GM12878 (cell line): ENCODE measurements at regions not wholly inside any gene's neighbourhood (a gene's known extent, or its start where the extent isn't known, plus 50 kb on each side); places are given as distances from the start of the nearest gene placed in this dataset.

Experiments used
- ATAC-seq: fragments of 200-7000 bp; cut with Tn5 transposase; 3 replicates; pipeline ENCODE4 v1.9.1; 2020; ENCODE audit warnings: mild to moderate bottlenecking, moderate library complexity
- BruUV-seq: library from RNA; stranded (reverse); fragments of 400-500 nt; replicated peaks from 2 replicates; lab custom pipeline; 2021; lab: Mats Ljungman, UMichigan
- CTCF ChIA-PET: fragments of 300-600 bp; sonication (Branson Sonifier 250); formaldehyde crosslinking; extraction: SDS; loops from one replicate; lab custom pipeline; 2021; ENCODE audit warnings: inconsistent platforms; lab: Yijun Ruan, JAX
- POLR2A ChIA-PET: fragments of 350-600 bp; formaldehyde crosslinking; extraction: SDS; loops from one replicate; lab custom pipeline; 2021; ENCODE audit warnings: inconsistent platforms; lab: Charles Lee
- RAD21 ChIA-PET: fragments of 300-600 bp; sonication (Branson Sonifier 250); formaldehyde crosslinking; loops from one replicate; lab custom pipeline; 2023; ENCODE audit warnings: antibody characterized with exemption; ENCODE audit not compliant: unreplicated experiment; lab: Charles Lee
- SMC1A ChIA-PET: fragments of 300-600 bp; sonication (Branson Sonifier 250); formaldehyde crosslinking; loops from one replicate; lab custom pipeline; 2023; ENCODE audit not compliant: unreplicated experiment, uncharacterized antibody; lab: Charles Lee
- DNase-seq: peaks from one replicate; pipeline ENCODE4 v3.0.0-alpha.2; 2011; ENCODE audit warnings: low read depth, low spot score
- FAIRE-seq: peaks from 3 replicates; lab custom pipeline; 2011; peaks lifted over from hg19 to GRCh38; lab: Jason Lieb, UNC
- H2AFZ ChIP-seq: 2 replicates; pipeline ENCODE4 v1.6.0; 2011; ENCODE audit warnings: low read depth, low read length, control low read depth; ENCODE audit not compliant: control insufficient read depth
- H3K27ac ChIP-seq: 2 replicates; pipeline ENCODE4 v1.5.1; 2011; ENCODE audit warnings: control low read depth; ENCODE audit not compliant: control insufficient read depth, insufficient read depth
- H3K27me3 ChIP-seq, 2 experiments: replicated peaks in 1 of 2; 2 replicates each; pipeline versions ENCODE4 v1.6.0 to v1.6.1; 2011; ENCODE audit warnings: low read length in 1 of 2; ENCODE audit not compliant: control insufficient read depth in 2 of 2, insufficient read depth in 2 of 2
- H3K36me3 ChIP-seq, 2 experiments: 2 replicates each; pipeline ENCODE4 v1.5.1; 2011; ENCODE audit warnings: low read length in 1 of 2; ENCODE audit not compliant: control insufficient read depth in 2 of 2, insufficient read depth in 2 of 2
- H3K4me1 ChIP-seq: 2 replicates; pipeline ENCODE4 v1.6.1; 2011; ENCODE audit warnings: mild to moderate bottlenecking, low read length, moderate library complexity, mixed read lengths; ENCODE audit not compliant: control insufficient read depth, insufficient read depth
- H3K4me2 ChIP-seq: 2 replicates; pipeline ENCODE4 v1.6.0; 2011; ENCODE audit warnings: control low read depth; ENCODE audit not compliant: control insufficient read depth, insufficient read depth
- H3K4me3 ChIP-seq: fragments of 200-600 bp; sonication (generic); 2 replicates; pipeline ENCODE4 v1.5.1; 2016
- H3K79me2 ChIP-seq: 2 replicates; pipeline ENCODE4 v1.6.0; 2011; ENCODE audit warnings: low read length; ENCODE audit not compliant: control insufficient read depth, insufficient read depth
- H3K9ac ChIP-seq: 2 replicates; pipeline ENCODE4 v1.8.0; 2011; ENCODE audit warnings: low read length, control low read depth, mixed read lengths; ENCODE audit not compliant: control insufficient read depth, insufficient read depth
- H3K9me3 ChIP-seq: replicated peaks from 3 replicates; pipeline ENCODE4 v1.5.1; 2011; ENCODE audit warnings: mild to moderate bottlenecking, low read length; ENCODE audit not compliant: control insufficient read depth, insufficient read depth
- H4K20me1 ChIP-seq: 2 replicates; pipeline ENCODE4 v1.6.0; 2011; ENCODE audit not compliant: control insufficient read depth, insufficient read depth
- BRCA1 ChIP-seq: IDR thresholded peaks from 2 replicates; pipeline ENCODE4 v1.6.1; 2011; ENCODE audit warnings: low read depth, low read length, improper control_type of control experiment
- HSF1 ChIP-seq: fragments of 150-350 bp; IDR thresholded peaks from 2 replicates; pipeline ENCODE4 v1.6.1; 2014; ENCODE audit warnings: mild to moderate bottlenecking, low read depth, low read length
- IKZF2 ChIP-seq, 2 experiments: fragments of 450-650 bp; IDR thresholded peaks; 2 replicates each; pipeline ENCODE4 v1.6.1; 2017; ENCODE audit warnings: mild to moderate bottlenecking in 2 of 2, moderate library complexity in 2 of 2
- JUNB ChIP-seq: IDR thresholded peaks from 2 replicates; pipeline ENCODE4 v1.6.1; 2016; ENCODE audit warnings: antibody characterized with exemption, mild to moderate bottlenecking
- NFIC ChIP-seq: IDR thresholded peaks from 2 replicates; pipeline ENCODE4 v1.6.1; 2012; ENCODE audit warnings: low read depth, mild to moderate bottlenecking, inconsistent platforms, low read length, moderate library complexity
- NR2C2 ChIP-seq: IDR thresholded peaks from 2 replicates; pipeline ENCODE4 v1.6.1; 2011; ENCODE audit warnings: borderline replicate concordance, low read depth; ENCODE audit not compliant: control insufficient read depth, insufficient read length
- PRDM15 ChIP-seq: fragments of 450-650 bp; formaldehyde crosslinking; IDR thresholded peaks from 2 replicates; pipeline ENCODE4 v1.4.0; 2020; ENCODE audit warnings: mild to moderate bottlenecking, moderate library complexity
- RELB ChIP-seq: fragments of 450-650 bp; IDR thresholded peaks from 2 replicates; pipeline ENCODE4 v1.6.1; 2017; ENCODE audit warnings: low read depth, mild to moderate bottlenecking, moderate library complexity
- REST ChIP-seq: IDR thresholded peaks from 2 replicates; pipeline ENCODE4 v1.6.1; 2012; ENCODE audit warnings: mild to moderate bottlenecking, low read depth, low read length
- SUPT20H ChIP-seq: IDR thresholded peaks from 2 replicates; pipeline ENCODE4 v1.6.1; 2011; ENCODE audit warnings: low read depth, mild to moderate bottlenecking, low read length, moderate library complexity, borderline replicate concordance; ENCODE audit not compliant: control insufficient read depth
- TBL1XR1 ChIP-seq: IDR thresholded peaks from 2 replicates; pipeline ENCODE4 v1.6.1; 2012; ENCODE audit warnings: low read depth, low read length, improper control_type of control experiment
- USF2 ChIP-seq: IDR thresholded peaks from 2 replicates; pipeline ENCODE4 v1.6.1; 2011; ENCODE audit warnings: low read depth, low read length, improper control_type of control experiment, borderline replicate concordance
- ZNF622 ChIP-seq: fragments of 450-650 bp; IDR thresholded peaks from 2 replicates; pipeline ENCODE4 v1.6.1; 2017; ENCODE audit warnings: mild to moderate bottlenecking, inconsistent platforms
- WGBS: methylation state at CpG from one replicate; pipeline ENCODE4 v1.1.6; 2016; ENCODE audit warnings: low lambda C conversion rate; ENCODE audit not compliant: insufficient replicate concordance, insufficient coverage; ENCODE audit errors: missing lambda C conversion rate; 5-methylcytosine and 5-hydroxymethylcytosine counted together
- in situ Hi-C: fragments of 300-500 bp; cut with MboI; formaldehyde crosslinking; loops from 9 replicates; pipeline ENCODE4 v1.14.3; 2018; ENCODE audit warnings: mixed read lengths
- intact Hi-C: fragments of 100-400 bp; cut with micrococcal nuclease; formaldehyde crosslinking; loops from one replicate; pipeline ENCODE4 v1.14.2; 2022; ENCODE audit not compliant: unreplicated experiment

- RAD21 ChIA-PET, result no interaction called here
- POLR2A ChIA-PET, result no interaction called here
- no peak for FAIRE-seq
- no peak overlapping the region for H3K9ac ChIP-seq
- H3K27me3 ChIP-seq, result no peaks in the 10 kb centered on the region
- in situ Hi-C loops, result no loop called here
- BruUV-seq, result no TSS peak
- DNase-seq, result no peak
- H3K27ac ChIP-seq, result no peak overlapping the region
- WGBS, result 16% methylated on average over 2 of the region's 2 CpGs
- no peaks in the 10 kb centered on the region for H3K36me3 ChIP-seq
- no peaks in the 10 kb centered on the region for H3K9me3 ChIP-seq
- intact Hi-C loops, result no loop called here
- H3K4me1 ChIP-seq, result no peaks in the 10 kb centered on the region
- no peaks in the 10 kb centered on the region for H3K79me2 ChIP-seq
- no peak for ATAC-seq
- H2AFZ ChIP-seq, result no peak overlapping the region
- SMC1A ChIA-PET, result interaction anchor here (0.8 to 1.7 kb wide), 2 partner anchors 10 to 46 kb away, joined by 3 to 6 read pairs; no protein-coding TSS in a partner anchor
- H3K4me3 ChIP-seq, result no peak overlapping the region
- CTCF ChIA-PET, result no interaction called here
- H4K20me1 ChIP-seq, result no peaks in the 10 kb centered on the region
- H3K4me2 ChIP-seq, result no peak overlapping the region
- TF ChIP-seq TBL1XR1, result no peak
- TF ChIP-seq NR2C2, result no peak
- TF ChIP-seq RELB, result no peak
- no peak for TF ChIP-seq REST
- TF ChIP-seq JUNB, result no peak
- TF ChIP-seq BRCA1, result no peak
- no peak for TF ChIP-seq NFIC
- no peak for TF ChIP-seq PRDM15 (CRISPR knock-in tag)
- no peak for TF ChIP-seq HSF1
- no peak for TF ChIP-seq USF2
- TF ChIP-seq IKZF2 (IDR thresholded peaks at IDR 0.05), result no peak
- no peak for TF ChIP-seq ZNF622
- no peak for TF ChIP-seq SUPT20H
Measured at GRCh38 chr3:95028688-95029087, 965.8 kb downstream of the NSUN3 start.
